ENCODE measurements at regions not wholly inside any gene's neighbourhood (a gene's known extent, or its start where the extent isn't known, plus 50 kb on each side); places are given as distances from the start of the nearest gene placed in this dataset.

- Histone ChIP-seq H3T11ph (ENCODE audit: low read length) (no peak overlapping the region), H2BK5ac (ENCODE audit: insufficient read length, low read length) (no peak overlapping the region), H3K4ac (ENCODE audit: low read depth, low read length) (no peak overlapping the region), H3K23me2 (ENCODE audit: insufficient read length, low read depth, low read length, poor library complexity, severe bottlenecking) (no peaks in the 10 kb centered on the region), H2AK5ac (ENCODE audit: insufficient read length, low read length) (no peak overlapping the region), H3K9ac (ENCODE audit: extremely low read depth, insufficient read length, low read length) (no peak overlapping the region), H3K23ac (ENCODE audit: insufficient read length, low read depth, low read length) (no peak overlapping the region), H3K14ac (ENCODE audit: insufficient read depth, low read length) (no peak overlapping the region), H3K27ac (ENCODE audit: insufficient read length, low read depth, low read length) (no peak overlapping the region), H4K8ac (replicated peaks; ENCODE audit: insufficient read length, low read depth, low read length) (no peak overlapping the region), H3K4me2 (ENCODE audit: insufficient read depth, insufficient read length, low read length) (no peak overlapping the region), H2BK12ac (ENCODE audit: insufficient read length, low read depth, low read length) (no peak overlapping the region), H4K20me1 (ENCODE audit: control insufficient read depth, insufficient read depth, insufficient read length) (no peaks in the 10 kb centered on the region), H3K27me3 (ENCODE audit: insufficient read depth, low read length) (no peaks in the 10 kb centered on the region), H4K91ac (ENCODE audit: insufficient read length, low read depth, low read length) (no peak overlapping the region), H3K79me1 (ENCODE audit: insufficient read depth, low read depth, low read length, poor library complexity, severe bottlenecking) (no peaks in the 10 kb centered on the region), H3K9me3 (ENCODE audit: control insufficient read depth, low read depth, low read length) (no peaks in the 10 kb centered on the region), H2AFZ (ENCODE audit: low read length) (no peak overlapping the region), H3K4me1 (ENCODE audit: insufficient read depth, low read length) (peaks cover 5% of the 10 kb centered on the region; the same call in 1 of the 2 replicates), H3K56ac (ENCODE audit: insufficient read length, low read depth, low read length) (no peak overlapping the region), H2BK15ac (ENCODE audit: low read depth, low read length) (no peak overlapping the region), H2BK20ac (ENCODE audit: low read depth, low read length, poor library complexity, severe bottlenecking) (no peak overlapping the region), H4K5ac (ENCODE audit: insufficient read length, low read depth, low read length) (no peak overlapping the region), H3K18ac (ENCODE audit: insufficient read length, low read depth, low read length) (no peak overlapping the region), H2BK120ac (ENCODE audit: low read depth, low read length, poor library complexity, severe bottlenecking) (no peak overlapping the region), H3K79me2 (ENCODE audit: insufficient read depth, low read length) (no peaks in the 10 kb centered on the region)
- Mint-ChIP-seq H3K36me3 (ENCODE audit: insufficient read depth in 1 of 3, low read depth in 3 of 3) (peaks cover 0 to 5% (median 2%) of the 10 kb centered on the region in 3 experiments; a peak in 2 of 7 replicates), H3K4me1 (peaks cover 28 to 31% of the 10 kb centered on the region in 2 experiments), H3K4me3 (no peak overlapping the region), H3K27me3 (ENCODE audit: low read depth) (no peaks in the 10 kb centered on the region), H3K27ac (no peak overlapping the region), H3K9me3 (no peaks in the 10 kb centered on the region)
- no CpG with 5 or more reads among the region's 2 CpGs for WGBS (ENCODE audit: extremely low coverage, insufficient read length, low lambda C conversion rate)
- no peak for TF ChIP-seq CTCF (conservative IDR thresholded peaks at IDR 0.05)
- no peak for DNase-seq
These were observed 134.5 kb upstream of the CWC22 start for GRCh38 chr2:180141600-180141999.

All from H9 (cell line).